Thyroid gland (tissue), 4 donors: ENCODE measurements at regions not wholly inside any gene's neighbourhood (a gene's known extent, or its start where the extent isn't known, plus 50 kb on each side); places are given as distances from the start of the nearest gene placed in this dataset.

ENCODE experiments used
- POLR2A ChIP-seq, 2 donors: fragments of 450-650 bp; IDR thresholded peaks; one replicate each; pipeline ENCODE4 v1.6.1; 2017; ENCODE audit warnings: antibody characterized with exemption in 2 of 2, mild to moderate bottlenecking in 2 of 2, moderate library complexity in 1 of 2
- TF ChIP-seq, protein P1 (sequence below), 6 experiments: fragments of 200-600 bp in 3 of 6; fragments of 450-650 bp in 3 of 6; sonication (generic) in 3 of 6; IDR thresholded peaks; one replicate each; pipeline ENCODE4 v1.5.1; 2016 to 2019; ENCODE audit warnings: antibody characterized with exemption in 6 of 6, mild to moderate bottlenecking in 2 of 6, inconsistent platforms in 1 of 6, moderate library complexity in 1 of 6

DNA sequence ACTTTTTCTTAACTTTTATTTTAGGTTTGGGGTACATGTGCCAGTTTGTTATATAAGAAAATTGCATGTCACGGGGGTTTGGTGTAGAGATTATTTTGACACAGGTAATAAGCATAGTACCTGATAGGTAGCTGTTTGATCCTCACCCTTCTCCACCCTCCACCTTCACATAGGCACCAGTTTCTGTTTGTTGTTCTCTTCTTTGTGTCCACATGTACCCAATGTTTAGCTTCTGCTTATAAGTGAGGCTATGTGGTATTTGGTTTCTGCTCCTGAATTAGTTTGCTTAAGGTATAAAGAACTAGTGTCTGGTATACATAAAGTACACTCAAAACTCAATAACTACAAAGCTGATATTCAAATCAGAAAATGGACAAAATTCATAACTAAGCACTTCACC, 654.6 kb upstream of the LINC00305 start:
- no peak for TF ChIP-seq POLR2A (IDR thresholded peaks at IDR 0.05)
- TF ChIP-seq, protein P1, sequence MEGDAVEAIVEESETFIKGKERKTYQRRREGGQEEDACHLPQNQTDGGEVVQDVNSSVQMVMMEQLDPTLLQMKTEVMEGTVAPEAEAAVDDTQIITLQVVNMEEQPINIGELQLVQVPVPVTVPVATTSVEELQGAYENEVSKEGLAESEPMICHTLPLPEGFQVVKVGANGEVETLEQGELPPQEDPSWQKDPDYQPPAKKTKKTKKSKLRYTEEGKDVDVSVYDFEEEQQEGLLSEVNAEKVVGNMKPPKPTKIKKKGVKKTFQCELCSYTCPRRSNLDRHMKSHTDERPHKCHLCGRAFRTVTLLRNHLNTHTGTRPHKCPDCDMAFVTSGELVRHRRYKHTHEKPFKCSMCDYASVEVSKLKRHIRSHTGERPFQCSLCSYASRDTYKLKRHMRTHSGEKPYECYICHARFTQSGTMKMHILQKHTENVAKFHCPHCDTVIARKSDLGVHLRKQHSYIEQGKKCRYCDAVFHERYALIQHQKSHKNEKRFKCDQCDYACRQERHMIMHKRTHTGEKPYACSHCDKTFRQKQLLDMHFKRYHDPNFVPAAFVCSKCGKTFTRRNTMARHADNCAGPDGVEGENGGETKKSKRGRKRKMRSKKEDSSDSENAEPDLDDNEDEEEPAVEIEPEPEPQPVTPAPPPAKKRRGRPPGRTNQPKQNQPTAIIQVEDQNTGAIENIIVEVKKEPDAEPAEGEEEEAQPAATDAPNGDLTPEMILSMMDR (IDR thresholded peaks at IDR 0.05) = no peak
